ENCODE measurements at regions not wholly inside any gene's neighbourhood (a gene's known extent, or its start where the extent isn't known, plus 50 kb on each side); places are given as distances from the start of the nearest gene placed in this dataset.

DNA sequence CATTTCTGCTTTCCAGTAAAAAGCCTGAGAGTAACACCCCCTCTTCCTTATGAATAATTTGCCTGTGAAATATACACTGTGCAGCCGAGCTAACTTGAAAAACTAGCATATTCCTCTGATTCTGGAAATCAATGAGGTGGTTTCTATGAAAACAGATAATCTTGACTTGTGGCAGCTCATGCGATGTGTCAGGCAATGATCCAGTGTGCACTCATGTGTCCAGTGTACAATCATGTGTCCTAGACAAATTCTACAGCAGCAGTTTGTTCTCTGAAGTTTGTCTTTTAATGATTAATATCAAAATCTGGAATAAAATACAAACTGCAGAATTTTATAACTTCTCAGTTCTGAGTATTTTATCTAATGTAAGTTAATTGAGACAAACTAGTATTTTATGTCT lies 2213.9 kb upstream of the PCDH20 start:
- H3K4me3 Mint-ChIP-seq (ENCODE audit: unreplicated experiment), result no peak overlapping the region
- H3K27me3 Mint-ChIP-seq (ENCODE audit: unreplicated experiment), result no peaks in the 10 kb centered on the region
- no peak overlapping the region for H3K27ac Mint-ChIP-seq (ENCODE audit: unreplicated experiment)
- TF ChIP-seq, protein P1, sequence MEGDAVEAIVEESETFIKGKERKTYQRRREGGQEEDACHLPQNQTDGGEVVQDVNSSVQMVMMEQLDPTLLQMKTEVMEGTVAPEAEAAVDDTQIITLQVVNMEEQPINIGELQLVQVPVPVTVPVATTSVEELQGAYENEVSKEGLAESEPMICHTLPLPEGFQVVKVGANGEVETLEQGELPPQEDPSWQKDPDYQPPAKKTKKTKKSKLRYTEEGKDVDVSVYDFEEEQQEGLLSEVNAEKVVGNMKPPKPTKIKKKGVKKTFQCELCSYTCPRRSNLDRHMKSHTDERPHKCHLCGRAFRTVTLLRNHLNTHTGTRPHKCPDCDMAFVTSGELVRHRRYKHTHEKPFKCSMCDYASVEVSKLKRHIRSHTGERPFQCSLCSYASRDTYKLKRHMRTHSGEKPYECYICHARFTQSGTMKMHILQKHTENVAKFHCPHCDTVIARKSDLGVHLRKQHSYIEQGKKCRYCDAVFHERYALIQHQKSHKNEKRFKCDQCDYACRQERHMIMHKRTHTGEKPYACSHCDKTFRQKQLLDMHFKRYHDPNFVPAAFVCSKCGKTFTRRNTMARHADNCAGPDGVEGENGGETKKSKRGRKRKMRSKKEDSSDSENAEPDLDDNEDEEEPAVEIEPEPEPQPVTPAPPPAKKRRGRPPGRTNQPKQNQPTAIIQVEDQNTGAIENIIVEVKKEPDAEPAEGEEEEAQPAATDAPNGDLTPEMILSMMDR (IDR thresholded peaks at IDR 0.05), result no peak
- no peaks in the 10 kb centered on the region for H3K36me3 Mint-ChIP-seq (ENCODE audit: unreplicated experiment)
- peaks cover 9% of the 10 kb centered on the region for H3K4me1 Mint-ChIP-seq (ENCODE audit: unreplicated experiment)
- no peak for DNase-seq (ENCODE audit: extremely low spot score, unreplicated experiment)
- H3K9me3 Mint-ChIP-seq (ENCODE audit: unreplicated experiment), result peaks cover 7% of the 10 kb centered on the region

DNA sequence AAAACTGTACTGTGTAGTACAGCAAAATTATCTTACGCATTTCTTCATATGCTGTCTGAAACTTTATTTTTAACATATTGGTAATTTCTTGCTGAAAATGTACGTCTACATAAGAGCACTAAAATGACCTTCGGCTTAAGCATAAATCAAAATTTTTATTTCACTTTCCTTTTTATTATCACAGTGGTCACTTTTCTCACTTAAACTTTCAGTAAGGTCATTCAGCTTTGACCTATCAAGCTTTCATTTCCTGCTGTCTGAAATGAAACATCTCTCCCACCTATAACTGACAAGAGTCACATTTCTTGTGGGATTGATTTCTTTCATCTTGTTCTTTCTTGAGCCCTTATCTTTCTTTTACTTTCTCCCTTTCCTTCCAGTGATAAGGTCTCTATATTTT lies 2212.7 kb upstream of the PCDH20 start:
- TF ChIP-seq, protein P1 (IDR thresholded peaks at IDR 0.05), result no peak
- DNase-seq (ENCODE audit: extremely low spot score, unreplicated experiment), result no peak
- H3K27me3 Mint-ChIP-seq (ENCODE audit: unreplicated experiment), result no peaks in the 10 kb centered on the region
- H3K4me3 Mint-ChIP-seq (ENCODE audit: unreplicated experiment), result no peak overlapping the region
- H3K36me3 Mint-ChIP-seq (ENCODE audit: unreplicated experiment), result no peaks in the 10 kb centered on the region
- H3K4me1 Mint-ChIP-seq (ENCODE audit: unreplicated experiment), result peaks cover 9% of the 10 kb centered on the region
- H3K9me3 Mint-ChIP-seq (ENCODE audit: unreplicated experiment), result peaks cover 7% of the 10 kb centered on the region
- no peak overlapping the region for H3K27ac Mint-ChIP-seq (ENCODE audit: unreplicated experiment)

DNA sequence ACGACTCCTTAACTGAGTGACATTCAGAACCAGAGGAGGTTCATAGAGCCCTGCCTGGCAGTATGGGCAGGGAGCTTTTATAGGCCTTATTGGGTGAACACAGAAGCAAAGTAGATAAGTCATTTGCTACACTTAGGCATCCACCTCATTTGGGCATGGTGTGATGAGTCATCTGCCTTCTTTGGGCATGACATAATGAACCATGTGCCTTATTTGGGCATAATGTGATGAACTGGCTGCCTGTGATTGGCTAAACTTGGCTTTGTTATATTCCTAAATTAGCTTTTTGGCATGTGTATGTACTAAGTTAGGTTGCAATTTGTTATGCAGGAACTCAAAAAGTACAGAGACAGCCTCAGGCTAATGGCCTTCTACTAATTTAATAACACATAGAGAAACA lies 2210.2 kb upstream of the PCDH20 start:
- Mint-ChIP-seq H3K4me3 (ENCODE audit: unreplicated experiment) (no peak overlapping the region), H3K4me1 (ENCODE audit: unreplicated experiment) (peaks cover 9% of the 10 kb centered on the region), H3K9me3 (ENCODE audit: unreplicated experiment) (peaks cover 4% of the 10 kb centered on the region), H3K27me3 (ENCODE audit: unreplicated experiment) (no peaks in the 10 kb centered on the region), H3K36me3 (ENCODE audit: unreplicated experiment) (no peaks in the 10 kb centered on the region), H3K27ac (ENCODE audit: unreplicated experiment) (no peak overlapping the region)
- no peak for DNase-seq (ENCODE audit: extremely low spot score, unreplicated experiment)
- TF ChIP-seq, protein P1 (IDR thresholded peaks at IDR 0.05), result no peak

DNA sequence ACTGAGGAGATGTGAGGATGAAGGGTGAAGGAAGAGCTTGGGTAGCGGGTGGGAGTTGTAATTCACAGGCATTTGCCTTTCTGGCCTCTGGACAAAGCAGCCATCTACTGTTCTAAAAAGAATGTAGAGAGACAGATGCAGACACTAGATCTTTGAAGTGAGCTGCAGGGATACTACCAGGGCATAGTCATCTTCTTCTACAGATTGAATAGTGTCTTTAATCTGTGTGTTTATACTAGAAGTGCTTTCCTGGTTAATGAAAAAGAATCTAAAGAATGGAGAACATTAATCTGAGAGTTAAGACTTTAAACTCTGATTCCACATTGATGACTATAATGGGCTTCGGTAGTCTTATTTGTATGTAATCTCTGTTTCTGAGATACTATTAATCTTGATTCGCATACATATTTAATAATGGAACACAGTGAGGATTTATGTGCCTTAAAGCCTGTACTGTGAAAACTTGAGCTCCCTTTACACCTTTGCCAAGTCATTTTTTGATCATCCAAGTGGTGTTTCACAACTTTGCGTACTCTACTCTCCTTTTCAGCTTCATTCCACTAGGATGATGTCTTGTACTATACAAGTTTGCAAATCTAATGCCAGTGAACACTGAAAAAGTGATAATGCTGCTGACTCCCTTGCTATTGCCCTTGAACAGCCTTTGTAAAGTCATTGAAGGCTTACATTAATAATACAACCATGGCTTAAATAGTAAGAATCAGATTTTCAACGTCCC lies 2199.4 kb upstream of the PCDH20 start:
- no peak for DNase-seq (ENCODE audit: extremely low spot score, unreplicated experiment)
- Mint-ChIP-seq H3K4me3 (ENCODE audit: unreplicated experiment) (no peak overlapping the region), H3K27ac (ENCODE audit: unreplicated experiment) (no peak overlapping the region), H3K36me3 (ENCODE audit: unreplicated experiment) (no peaks in the 10 kb centered on the region), H3K9me3 (ENCODE audit: unreplicated experiment) (no peaks in the 10 kb centered on the region), H3K27me3 (ENCODE audit: unreplicated experiment) (no peaks in the 10 kb centered on the region), H3K4me1 (ENCODE audit: unreplicated experiment) (no peaks in the 10 kb centered on the region)
- TF ChIP-seq, protein P1 (IDR thresholded peaks at IDR 0.05), result no peak

DNA sequence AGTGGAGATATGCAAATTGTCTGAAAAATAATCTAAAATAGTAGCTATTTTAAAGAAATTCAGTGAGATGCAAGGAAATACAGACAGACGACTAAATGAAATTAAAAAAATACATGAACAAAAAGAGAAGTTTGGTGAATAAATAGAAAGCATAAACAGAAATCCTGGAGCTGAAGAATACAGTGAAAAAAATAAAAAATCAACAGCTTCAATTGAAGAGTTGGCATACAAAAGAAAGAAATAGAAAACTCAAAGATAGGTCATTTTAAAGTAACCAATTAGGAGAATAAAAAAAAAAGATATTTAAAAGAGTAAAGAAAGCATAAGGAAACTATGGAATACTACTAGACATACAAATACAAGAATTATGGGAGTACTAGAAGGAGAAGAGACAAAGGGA lies 2191.5 kb upstream of the PCDH20 start:
- no peak for DNase-seq (ENCODE audit: extremely low spot score, unreplicated experiment)
- TF ChIP-seq, protein P1 (IDR thresholded peaks at IDR 0.05), result no peak
- Mint-ChIP-seq H3K36me3 (ENCODE audit: unreplicated experiment) (peaks cover 11% of the 10 kb centered on the region), H3K27ac (ENCODE audit: unreplicated experiment) (no peak overlapping the region), H3K27me3 (ENCODE audit: unreplicated experiment) (no peaks in the 10 kb centered on the region), H3K4me3 (ENCODE audit: unreplicated experiment) (no peak overlapping the region), H3K4me1 (ENCODE audit: unreplicated experiment) (no peaks in the 10 kb centered on the region), H3K9me3 (ENCODE audit: unreplicated experiment) (peaks cover 18% of the 10 kb centered on the region)
